Right atrium auricular region (tissue), 2 donors: ENCODE measurements at regions not wholly inside any gene's neighbourhood (a gene's known extent, or its start where the extent isn't known, plus 50 kb on each side); places are given as distances from the start of the nearest gene placed in this dataset.

Source experiments
- DNase-seq: peaks from one replicate; pipeline ENCODE4 v3.0.0-alpha.2; 2019; ENCODE audit warnings: low spot score
- H3K27ac ChIP-seq, 2 donors: fragments of 200-600 bp; sonication (generic); 1 replicate in 1 of 2; 2 replicates in 1 of 2; pipeline ENCODE4 v1.5.1; 2016 to 2019
- H3K27me3 ChIP-seq, 2 donors: fragments of 200-600 bp; sonication (generic); one replicate each; pipeline versions ENCODE4 v1.5.1 to v1.6.0; 2017 to 2019
- H3K36me3 ChIP-seq: fragments of 200-600 bp; sonication (generic); one replicate; pipeline ENCODE4 v1.5.1; 2016
- H3K4me1 ChIP-seq, 2 donors: fragments of 200-600 bp; sonication (generic); one replicate each; pipeline versions ENCODE4 v1.5.1 to v1.6.0; 2017 to 2019
- H3K4me3 ChIP-seq, 2 donors: fragments of 200-600 bp; sonication (generic); 1 replicate in 1 of 2; 2 replicates in 1 of 2; pipeline ENCODE4 v1.5.1; 2017 to 2019; ENCODE audit warnings: mild to moderate bottlenecking in 1 of 2, moderate library complexity in 1 of 2
- H3K9me3 ChIP-seq, 2 donors: fragments of 200-600 bp; sonication (generic); one replicate each; pipeline ENCODE4 v1.5.1; 2019
- CTCF ChIP-seq, 2 donors: fragments of 200-600 bp; sonication (generic); IDR thresholded peaks; one replicate each; pipeline ENCODE4 v1.5.1; 2019; ENCODE audit warnings: antibody characterized with exemption in 2 of 2

GRCh38 chr5:159708090-159708489 lies 208.2 kb upstream of the ADRA1B start:
- no peaks in the 10 kb centered on the region for H3K36me3 ChIP-seq
- no peak for TF ChIP-seq CTCF (IDR thresholded peaks at IDR 0.05)
- no peaks in the 10 kb centered on the region for H3K4me1 ChIP-seq
- H3K27me3 ChIP-seq: no peaks in the 10 kb centered on the region
- no peak overlapping the region for H3K4me3 ChIP-seq
- peaks cover 0 to 17% of the 10 kb centered on the region in 2 donors for H3K9me3 ChIP-seq
- H3K27ac ChIP-seq: no peak overlapping the region
- no peak for DNase-seq

GRCh38 chr5:159712672-159713071 lies 203.6 kb upstream of the ADRA1B start:
- Histone ChIP-seq H3K4me3 (no peak overlapping the region), H3K36me3 (no peaks in the 10 kb centered on the region), H3K4me1 (no peaks in the 10 kb centered on the region), H3K27me3 (no peaks in the 10 kb centered on the region), H3K27ac (no peak overlapping the region), H3K9me3 (peaks cover 0 to 13% of the 10 kb centered on the region in 2 donors)
- DNase-seq: no peak
- no peak for TF ChIP-seq CTCF (IDR thresholded peaks at IDR 0.05)

- no peak for DNase-seq
- no peaks in the 10 kb centered on the region for H3K36me3 ChIP-seq
- H3K9me3 ChIP-seq: peaks cover 0 to 8% of the 10 kb centered on the region in 2 donors
- no peak overlapping the region for H3K27ac ChIP-seq
- no peak for TF ChIP-seq CTCF (IDR thresholded peaks at IDR 0.05)
- no peaks in the 10 kb centered on the region for H3K4me1 ChIP-seq
- no peaks in the 10 kb centered on the region for H3K27me3 ChIP-seq
- H3K4me3 ChIP-seq: no peak overlapping the region
These were observed 203.0 kb upstream of the ADRA1B start for GRCh38 chr5:159713254-159713653.

DNA sequence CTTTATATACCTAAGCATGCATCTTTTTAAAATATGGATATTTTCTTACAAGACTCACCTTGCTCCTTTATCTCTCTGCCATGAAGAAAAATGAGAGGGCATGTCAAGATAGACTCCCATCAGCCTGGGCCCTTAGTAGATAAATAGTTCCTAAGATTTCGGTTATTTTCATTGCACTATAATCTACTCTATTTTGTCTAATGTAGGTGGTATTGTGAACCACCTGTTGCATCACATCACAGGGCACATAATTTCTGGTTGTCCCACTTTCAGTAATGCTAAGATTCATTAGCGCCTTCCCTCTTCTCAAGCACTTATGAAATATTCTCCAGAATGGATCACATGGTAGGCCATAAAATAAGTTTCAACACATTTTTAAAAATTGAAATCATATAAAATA lies 202.5 kb upstream of the ADRA1B start:
- H3K36me3 ChIP-seq: no peaks in the 10 kb centered on the region
- TF ChIP-seq CTCF (IDR thresholded peaks at IDR 0.05): no peak
- peaks cover 0 to 2% of the 10 kb centered on the region in 2 donors for H3K9me3 ChIP-seq
- no peak overlapping the region for H3K4me3 ChIP-seq
- H3K4me1 ChIP-seq: no peaks in the 10 kb centered on the region
- no peak for DNase-seq
- H3K27me3 ChIP-seq: no peaks in the 10 kb centered on the region
- H3K27ac ChIP-seq: no peak overlapping the region

DNA sequence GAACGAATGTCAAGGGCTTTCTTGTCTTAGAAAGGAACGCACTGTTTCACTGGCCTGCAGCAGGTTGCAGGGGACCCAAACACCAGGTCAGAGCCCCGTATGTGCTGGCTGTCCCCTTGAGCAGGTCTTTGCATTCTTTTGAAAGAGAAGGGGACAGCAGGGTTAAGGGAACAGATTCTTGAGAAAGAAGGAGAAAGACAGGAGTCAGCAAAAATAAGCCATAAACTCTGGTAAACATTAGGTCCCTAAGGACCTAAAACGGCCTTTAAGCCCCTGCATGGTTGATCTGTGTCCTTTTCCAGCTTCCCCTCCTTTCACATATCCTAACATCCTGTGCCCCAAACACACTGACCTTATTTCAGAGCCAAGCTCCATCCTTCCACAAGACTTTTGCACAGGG lies 190.8 kb upstream of the ADRA1B start:
- TF ChIP-seq CTCF (IDR thresholded peaks at IDR 0.05): no peak
- no peak overlapping the region for H3K27ac ChIP-seq
- H3K9me3 ChIP-seq: no peaks in the 10 kb centered on the region
- no peaks in the 10 kb centered on the region for H3K36me3 ChIP-seq
- no peak overlapping the region for H3K4me3 ChIP-seq
- H3K27me3 ChIP-seq: no peaks in the 10 kb centered on the region
- no peak for DNase-seq
- no peaks in the 10 kb centered on the region for H3K4me1 ChIP-seq

GRCh38 chr5:159727167-159727566 lies 189.1 kb upstream of the ADRA1B start:
- no peak for DNase-seq

More at GRCh38 chr5:159727167-159727566, 189.1 kb upstream of the ADRA1B start:
- Histone ChIP-seq H3K4me1 (no peaks in the 10 kb centered on the region), H3K4me3 (no peak overlapping the region), H3K9me3 (no peaks in the 10 kb centered on the region), H3K27me3 (no peaks in the 10 kb centered on the region), H3K36me3 (no peaks in the 10 kb centered on the region), H3K27ac (no peak overlapping the region)
- TF ChIP-seq CTCF (IDR thresholded peaks at IDR 0.05): no peak
